IgD-negative memory B cell (primary cell): ENCODE measurements at regions not wholly inside any gene's neighbourhood (a gene's known extent, or its start where the extent isn't known, plus 50 kb on each side); places are given as distances from the start of the nearest gene placed in this dataset.

Experiments used
- H3K27ac Mint-ChIP-seq, 3 donors: one replicate each; pipeline ENCODE4 v1.8.0; 2020 to 2022; ENCODE audit warnings: mild to moderate bottlenecking in 3 of 3, mixed read lengths in 3 of 3, moderate library complexity in 1 of 3
- H3K27me3 Mint-ChIP-seq: one replicate; pipeline ENCODE4 v1.8.0; 2021; ENCODE audit warnings: mixed read lengths
- H3K36me3 Mint-ChIP-seq: one replicate; pipeline ENCODE4 v1.8.0; 2020; ENCODE audit warnings: mild to moderate bottlenecking, mixed read lengths
- H3K4me1 Mint-ChIP-seq, 3 donors: one replicate each; pipeline ENCODE4 v1.8.0; 2020 to 2022; ENCODE audit warnings: mixed read lengths in 3 of 3, mild to moderate bottlenecking in 1 of 3
- H3K4me3 Mint-ChIP-seq, 4 donors: one replicate each; pipeline ENCODE4 v1.8.0; 2020 to 2022; ENCODE audit warnings: mild to moderate bottlenecking in 4 of 4, mixed read lengths in 4 of 4, moderate library complexity in 3 of 4
- H3K9me3 Mint-ChIP-seq, 3 donors: one replicate each; pipeline ENCODE4 v1.8.0; 2020 to 2021; ENCODE audit warnings: mixed read lengths in 3 of 3, mild to moderate bottlenecking in 1 of 3

GRCh38 chr5:160968480-160968879 lies 116.5 kb upstream of the ATP10B start:
- no peak overlapping the region for H3K4me3 Mint-ChIP-seq
- no peak overlapping the region for H3K27ac Mint-ChIP-seq
- H3K4me1 Mint-ChIP-seq: no peaks in the 10 kb centered on the region
- H3K27me3 Mint-ChIP-seq: peaks cover 6% of the 10 kb centered on the region
- no peaks in the 10 kb centered on the region for H3K9me3 Mint-ChIP-seq
- no peaks in the 10 kb centered on the region for H3K36me3 Mint-ChIP-seq

- H3K36me3 Mint-ChIP-seq: no peaks in the 10 kb centered on the region
- H3K4me1 Mint-ChIP-seq: no peaks in the 10 kb centered on the region
- no peak overlapping the region for H3K4me3 Mint-ChIP-seq
- no peak overlapping the region for H3K27ac Mint-ChIP-seq
- peaks cover 6% of the 10 kb centered on the region for H3K27me3 Mint-ChIP-seq
- no peaks in the 10 kb centered on the region for H3K9me3 Mint-ChIP-seq
These were observed 114.9 kb upstream of the ATP10B start for GRCh38 chr5:160966921-160967320.

GRCh38 chr5:160961761-160962160 lies 109.8 kb upstream of the ATP10B start:
- no peaks in the 10 kb centered on the region for H3K4me1 Mint-ChIP-seq
- H3K36me3 Mint-ChIP-seq: no peaks in the 10 kb centered on the region
- peaks cover 0 to 3% (median 0%) of the 10 kb centered on the region in 3 donors for H3K9me3 Mint-ChIP-seq
- H3K4me3 Mint-ChIP-seq: no peak overlapping the region
- no peak overlapping the region for H3K27ac Mint-ChIP-seq
- peaks cover 1% of the 10 kb centered on the region for H3K27me3 Mint-ChIP-seq

GRCh38 chr5:160961038-160961437 lies 109.0 kb upstream of the ATP10B start:
- Mint-ChIP-seq H3K4me1 (no peaks in the 10 kb centered on the region), H3K27me3 (peaks cover 1% of the 10 kb centered on the region), H3K9me3 (peaks cover 0 to 3% (median 0%) of the 10 kb centered on the region in 3 donors), H3K27ac (no peak overlapping the region), H3K36me3 (no peaks in the 10 kb centered on the region), H3K4me3 (no peak overlapping the region)

- H3K27me3 Mint-ChIP-seq: peaks cover 1% of the 10 kb centered on the region
- peaks cover 0 to 3% (median 0%) of the 10 kb centered on the region in 3 donors for H3K9me3 Mint-ChIP-seq
- H3K4me1 Mint-ChIP-seq: no peaks in the 10 kb centered on the region
- H3K36me3 Mint-ChIP-seq: no peaks in the 10 kb centered on the region
- no peak overlapping the region for H3K27ac Mint-ChIP-seq
- H3K4me3 Mint-ChIP-seq: no peak overlapping the region
These were observed 108.6 kb upstream of the ATP10B start for GRCh38 chr5:160960592-160960991.

GRCh38 chr5:160959804-160960203 lies 107.8 kb upstream of the ATP10B start:
- no peak overlapping the region for H3K4me3 Mint-ChIP-seq
- H3K27ac Mint-ChIP-seq: no peak overlapping the region
- peaks cover 0 to 3% (median 0%) of the 10 kb centered on the region in 3 donors for H3K9me3 Mint-ChIP-seq
- no peaks in the 10 kb centered on the region for H3K4me1 Mint-ChIP-seq
- no peaks in the 10 kb centered on the region for H3K36me3 Mint-ChIP-seq
- peaks cover 1% of the 10 kb centered on the region for H3K27me3 Mint-ChIP-seq

GRCh38 chr5:160957312-160957861 lies 105.4 kb upstream of the ATP10B start:
- no peaks in the 10 kb centered on the region for H3K36me3 Mint-ChIP-seq
- H3K4me1 Mint-ChIP-seq: no peaks in the 10 kb centered on the region
- H3K27ac Mint-ChIP-seq: no peak overlapping the region
- peaks cover 3% of the 10 kb centered on the region for H3K27me3 Mint-ChIP-seq
- H3K9me3 Mint-ChIP-seq: peaks cover 0 to 3% (median 0%) of the 10 kb centered on the region in 3 donors
- H3K4me3 Mint-ChIP-seq: no peak overlapping the region

- Mint-ChIP-seq H3K36me3 (no peaks in the 10 kb centered on the region), H3K27ac (no peak overlapping the region), H3K4me1 (no peaks in the 10 kb centered on the region)
These were observed 104.0 kb upstream of the ATP10B start for GRCh38 chr5:160956051-160956450.

GRCh38 chr5:160950311-160950710 lies 98.3 kb upstream of the ATP10B start:
- H3K4me3 Mint-ChIP-seq: no peak overlapping the region

More at GRCh38 chr5:160956051-160956450, 104.0 kb upstream of the ATP10B start:
- Mint-ChIP-seq H3K4me3 (no peak overlapping the region), H3K9me3 (peaks cover 0 to 3% (median 0%) of the 10 kb centered on the region in 3 donors), H3K27me3 (peaks cover 3% of the 10 kb centered on the region)

GRCh38 chr5:160940725-160941124 lies 88.7 kb upstream of the ATP10B start:
- no peak overlapping the region for H3K27ac Mint-ChIP-seq
- peaks cover 1% of the 10 kb centered on the region for H3K27me3 Mint-ChIP-seq
- peaks cover 0 to 1% (median 0%) of the 10 kb centered on the region in 3 donors for H3K9me3 Mint-ChIP-seq

More at GRCh38 chr5:160950311-160950710, 98.3 kb upstream of the ATP10B start:
- Mint-ChIP-seq H3K9me3 (peaks cover 0 to 2% (median 2%) of the 10 kb centered on the region in 3 donors), H3K27me3 (peaks cover 6% of the 10 kb centered on the region), H3K27ac (no peak overlapping the region), H3K36me3 (no peaks in the 10 kb centered on the region), H3K4me1 (no peaks in the 10 kb centered on the region)

GRCh38 chr5:160938532-160938931 lies 86.5 kb upstream of the ATP10B start:
- Mint-ChIP-seq H3K36me3 (no peaks in the 10 kb centered on the region), H3K9me3 (no peaks in the 10 kb centered on the region), H3K4me1 (no peaks in the 10 kb centered on the region), H3K27me3 (no peaks in the 10 kb centered on the region), H3K27ac (no peak overlapping the region), H3K4me3 (no peak overlapping the region)

More at GRCh38 chr5:160940725-160941124, 88.7 kb upstream of the ATP10B start:
- Mint-ChIP-seq H3K4me3 (no peak overlapping the region), H3K36me3 (no peaks in the 10 kb centered on the region), H3K4me1 (no peaks in the 10 kb centered on the region)

GRCh38 chr5:160937570-160937969 lies 85.6 kb upstream of the ATP10B start:
- Mint-ChIP-seq H3K4me3 (no peak overlapping the region), H3K4me1 (no peaks in the 10 kb centered on the region), H3K9me3 (no peaks in the 10 kb centered on the region), H3K27ac (no peak overlapping the region), H3K27me3 (no peaks in the 10 kb centered on the region), H3K36me3 (no peaks in the 10 kb centered on the region)

GRCh38 chr5:160935776-160936175 lies 83.8 kb upstream of the ATP10B start:
- H3K4me3 Mint-ChIP-seq: no peak overlapping the region
- H3K9me3 Mint-ChIP-seq: peaks cover 0 to 2% (median 0%) of the 10 kb centered on the region in 3 donors
- H3K27me3 Mint-ChIP-seq: no peaks in the 10 kb centered on the region
- no peaks in the 10 kb centered on the region for H3K36me3 Mint-ChIP-seq
- H3K4me1 Mint-ChIP-seq: no peaks in the 10 kb centered on the region
- H3K27ac Mint-ChIP-seq: no peak overlapping the region

GRCh38 chr5:160931283-160931682 lies 79.3 kb upstream of the ATP10B start:
- peaks cover 2% of the 10 kb centered on the region for H3K27me3 Mint-ChIP-seq
- peaks cover 0 to 4% (median 0%) of the 10 kb centered on the region in 3 donors for H3K9me3 Mint-ChIP-seq
- H3K4me1 Mint-ChIP-seq: no peaks in the 10 kb centered on the region
- H3K36me3 Mint-ChIP-seq: no peaks in the 10 kb centered on the region
- H3K27ac Mint-ChIP-seq: no peak overlapping the region
- no peak overlapping the region for H3K4me3 Mint-ChIP-seq

- H3K27me3 Mint-ChIP-seq: peaks cover 2% of the 10 kb centered on the region
- H3K9me3 Mint-ChIP-seq: peaks cover 0 to 4% (median 0%) of the 10 kb centered on the region in 3 donors
- no peak overlapping the region for H3K27ac Mint-ChIP-seq
- H3K4me3 Mint-ChIP-seq: no peak overlapping the region
- no peaks in the 10 kb centered on the region for H3K36me3 Mint-ChIP-seq
- no peaks in the 10 kb centered on the region for H3K4me1 Mint-ChIP-seq
These were observed 78.4 kb upstream of the ATP10B start for GRCh38 chr5:160930406-160930805.

GRCh38 chr5:160929906-160930305 lies 77.9 kb upstream of the ATP10B start:
- Mint-ChIP-seq H3K9me3 (peaks cover 0 to 4% (median 0%) of the 10 kb centered on the region in 3 donors), H3K36me3 (no peaks in the 10 kb centered on the region), H3K27me3 (peaks cover 2% of the 10 kb centered on the region), H3K4me3 (no peak overlapping the region), H3K4me1 (no peaks in the 10 kb centered on the region), H3K27ac (no peak overlapping the region)
